ENCODE measurements at regions not wholly inside any gene's neighbourhood (a gene's known extent, or its start where the extent isn't known, plus 50 kb on each side); places are given as distances from the start of the nearest gene placed in this dataset.

- Histone ChIP-seq H3K27ac (ENCODE audit: insufficient read depth, low read depth, low read length) (no peak overlapping the region), H3K27me3 (ENCODE audit: control insufficient read depth in 2 of 2, insufficient read depth in 2 of 2, low read length in 2 of 2) (no peaks in the 10 kb centered on the region), H3K36me3 (ENCODE audit: control insufficient read depth in 2 of 2, extremely low read depth in 1 of 2, insufficient read depth in 2 of 2, low read length in 2 of 2) (no peaks in the 10 kb centered on the region), H4K20me1 (replicated peaks; ENCODE audit: control insufficient read depth, extremely low read depth, insufficient read depth, low read length) (no peaks in the 10 kb centered on the region), H3K4me1 (ENCODE audit: control insufficient read depth, extremely low read depth, insufficient read depth, low read length) (peaks cover 7% of the 10 kb centered on the region), H3K79me2 (ENCODE audit: control insufficient read depth, insufficient read depth, low read length) (no peaks in the 10 kb centered on the region), H3K4me2 (ENCODE audit: insufficient read depth, low read length) (no peak overlapping the region), H3K9me3 (replicated peaks; ENCODE audit: control insufficient read depth, insufficient read depth, low read length) (no peaks in the 10 kb centered on the region), H3K9me1 (replicated peaks; ENCODE audit: control insufficient read depth, extremely low read depth, insufficient read depth, low read length) (no peaks in the 10 kb centered on the region), H2AFZ (ENCODE audit: low read depth, low read length) (no peak overlapping the region), H3K4me3 (replicated peaks in 1 of 3; ENCODE audit: insufficient read depth in 1 of 3, low read depth in 1 of 3, low read length in 3 of 3) (no peak overlapping the region), H3K9ac (replicated peaks; ENCODE audit: extremely low read depth, insufficient read depth, low read length) (no peak overlapping the region)
- DNase-seq (ENCODE audit: low read depth, low spot score): no peak
- TF ChIP-seq GATA2 (IDR thresholded peaks at IDR 0.05; ENCODE audit: insufficient read depth, insufficient read length, low read depth, low read length) (no peak), EZH2 (IDR thresholded peaks at IDR 0.05; ENCODE audit: borderline replicate concordance, low read depth, low read length, severe bottlenecking) (no peak), MYC (IDR thresholded peaks at IDR 0.05; ENCODE audit: low read depth, low read length) (no peak)
- dilution Hi-C loops (cut with MboI; ENCODE audit: extremely low pct_ligation_motif_present, low sequenced_read_pairs): no loop called here
- intact Hi-C loops (cut with micrococcal nuclease): no loop called here
- ChIA-PET POLR2A (no interaction called here), CTCF (no interaction called here)
- no peak for FAIRE-seq
- BruUV-seq (replicated peaks): no TSS peak
Observed at GRCh38 chr5:33341351-33341750, 99.4 kb upstream of the TARS1 start.

- peak; percentile 39 for DNase-seq (ENCODE audit: low read depth, low spot score)
- Histone ChIP-seq H2AFZ (ENCODE audit: low read depth, low read length) (no peak overlapping the region), H3K9ac (replicated peaks; ENCODE audit: extremely low read depth, insufficient read depth, low read length) (no peak overlapping the region), H3K27ac (ENCODE audit: insufficient read depth, low read depth, low read length) (no peak overlapping the region), H3K36me3 (ENCODE audit: control insufficient read depth in 2 of 2, extremely low read depth in 1 of 2, insufficient read depth in 2 of 2, low read length in 2 of 2) (no peaks in the 10 kb centered on the region), H3K4me2 (ENCODE audit: insufficient read depth, low read length) (no peak overlapping the region), H3K4me1 (ENCODE audit: control insufficient read depth, extremely low read depth, insufficient read depth, low read length) (no peaks in the 10 kb centered on the region), H4K20me1 (replicated peaks; ENCODE audit: control insufficient read depth, extremely low read depth, insufficient read depth, low read length) (no peaks in the 10 kb centered on the region), H3K4me3 (replicated peaks in 1 of 3; ENCODE audit: insufficient read depth in 1 of 3, low read depth in 1 of 3, low read length in 3 of 3) (no peak overlapping the region), H3K9me3 (replicated peaks; ENCODE audit: control insufficient read depth, insufficient read depth, low read length) (no peaks in the 10 kb centered on the region), H3K79me2 (ENCODE audit: control insufficient read depth, insufficient read depth, low read length) (no peaks in the 10 kb centered on the region), H3K9me1 (replicated peaks; ENCODE audit: control insufficient read depth, extremely low read depth, insufficient read depth, low read length) (no peaks in the 10 kb centered on the region), H3K27me3 (ENCODE audit: control insufficient read depth in 2 of 2, insufficient read depth in 2 of 2, low read length in 2 of 2) (no peaks in the 10 kb centered on the region)
- ChIA-PET CTCF (no interaction called here), POLR2A (no interaction called here)
- dilution Hi-C loops (cut with MboI; ENCODE audit: extremely low pct_ligation_motif_present, low sequenced_read_pairs) (no loop called here), intact Hi-C loops (cut with micrococcal nuclease) (no loop called here)
- TF ChIP-seq FOS (IDR thresholded peaks at IDR 0.05; ENCODE audit: borderline replicate concordance, insufficient read depth, low read length) (no peak), POLR2A (IDR thresholded peaks at IDR 0.05; ENCODE audit: low read depth, low read length) (no peak), GATA2 (IDR thresholded peaks at IDR 0.05; ENCODE audit: insufficient read depth, insufficient read length, low read depth, low read length) (no peak), EZH2 (IDR thresholded peaks at IDR 0.05; ENCODE audit: borderline replicate concordance, low read depth, low read length, severe bottlenecking) (no peak), POLR2AphosphoS5 (IDR thresholded peaks at IDR 0.05; ENCODE audit: insufficient read depth, low read depth, low read length) (no peak), MAX (IDR thresholded peaks at IDR 0.05; ENCODE audit: insufficient read depth, insufficient read length) (no peak), CTCF (IDR thresholded peaks at IDR 0.05; ENCODE audit: extremely low read depth in 1 of 2, insufficient read depth in 1 of 2, low read depth in 1 of 2, low read length in 2 of 2) (no peak), MYC (IDR thresholded peaks at IDR 0.05; ENCODE audit: low read depth, low read length) (no peak), JUN (IDR thresholded peaks at IDR 0.05; ENCODE audit: borderline replicate concordance, insufficient read depth, insufficient read length, low read depth) (no peak)
- no peak for FAIRE-seq
- no TSS peak for BruUV-seq (replicated peaks)
Observed at GRCh38 chr5:33343676-33344327, 97.0 kb upstream of the TARS1 start.

Measured in endothelial cell of umbilical vein (primary cell).